CD14-positive monocyte (primary cell): ENCODE measurements at regions not wholly inside any gene's neighbourhood (a gene's known extent, or its start where the extent isn't known, plus 50 kb on each side); places are given as distances from the start of the nearest gene placed in this dataset.

ENCODE experiments used
- DNase-seq, 3 donors: peaks; one replicate each; pipeline ENCODE4 v3.0.0-alpha.2; 2011 to 2022
- H2AFZ ChIP-seq: 2 replicates; pipeline ENCODE4 v1.6.0; 2012; ENCODE audit warnings: mild to moderate bottlenecking, low read depth, low read length, inconsistent platforms; ENCODE audit not compliant: insufficient read depth, poor library complexity, severe bottlenecking
- H3K27ac ChIP-seq, 2 donors: 1 replicate in 1 of 2; 2 replicates in 1 of 2; pipeline ENCODE4 v1.5.1; 2012 to 2013; ENCODE audit warnings: low read length in 2 of 2, control low read depth in 1 of 2, inconsistent platforms in 1 of 2, low read depth in 1 of 2, mild to moderate bottlenecking in 1 of 2
- H3K27me3 ChIP-seq, 2 donors: one replicate each; pipeline versions ENCODE4 v1.6.0 to v1.6.1; 2011 to 2013; ENCODE audit warnings: low read length in 2 of 2; ENCODE audit not compliant: control insufficient read depth in 2 of 2, insufficient read depth in 2 of 2
- H3K36me3 ChIP-seq, 2 donors: replicated peaks in 1 of 2; 1 replicate in 1 of 2; 2 replicates in 1 of 2; pipeline versions ENCODE4 v1.5.1 to v1.6.1; 2012 to 2013; ENCODE audit warnings: low read length in 2 of 2, control low read depth in 1 of 2, inconsistent platforms in 1 of 2, mild to moderate bottlenecking in 1 of 2; ENCODE audit not compliant: insufficient read depth in 2 of 2, control insufficient read depth in 1 of 2
- H3K4me1 ChIP-seq, 2 donors: 1 replicate in 1 of 2; 2 replicates in 1 of 2; pipeline versions ENCODE4 v1.5.1 to v1.6.1; 2012 to 2013; ENCODE audit warnings: low read length in 2 of 2, control low read depth in 1 of 2, inconsistent platforms in 1 of 2, mild to moderate bottlenecking in 1 of 2, moderate library complexity in 1 of 2; ENCODE audit not compliant: insufficient read depth in 2 of 2, control insufficient read depth in 1 of 2
- H3K4me2 ChIP-seq: replicated peaks from 2 replicates; pipeline ENCODE3; 2012; ENCODE audit warnings: low read length, moderate library complexity, mild to moderate bottlenecking; ENCODE audit not compliant: poor library complexity, severe bottlenecking; ENCODE audit errors: extremely low read depth
- H3K4me3 ChIP-seq, 3 experiments: fragments of 200-600 bp in 1 of 3; sonication (generic) in 1 of 3; replicated peaks in 1 of 3; 1 replicate in 2 of 3; 2 replicates in 1 of 3; pipeline ENCODE4 v1.5.1; 2011 to 2013; ENCODE audit warnings: low read length in 3 of 3, mild to moderate bottlenecking in 3 of 3, control low read depth in 2 of 3, low read depth in 2 of 3, inconsistent platforms in 1 of 3, moderate library complexity in 1 of 3
- H3K79me2 ChIP-seq: 2 replicates; pipeline ENCODE4 v1.6.0; 2012; ENCODE audit warnings: mild to moderate bottlenecking, control low read depth, inconsistent platforms, low read length, moderate library complexity; ENCODE audit not compliant: insufficient read depth
- H3K9ac ChIP-seq: 2 replicates; pipeline ENCODE4 v1.6.0; 2017; ENCODE audit warnings: low read length, mild to moderate bottlenecking; ENCODE audit not compliant: insufficient read depth, poor library complexity, severe bottlenecking
- H3K9me3 ChIP-seq, 2 donors: replicated peaks in 1 of 2; 1 replicate in 1 of 2; 2 replicates in 1 of 2; pipeline versions ENCODE4 v1.5.1 to v1.6.1; 2012 to 2013; ENCODE audit warnings: low read length in 2 of 2, control low read depth in 1 of 2; ENCODE audit not compliant: control insufficient read depth in 1 of 2, insufficient read depth in 1 of 2
- H4K20me1 ChIP-seq: 2 replicates; pipeline ENCODE4 v1.6.0; 2012; ENCODE audit warnings: mild to moderate bottlenecking, low read length, control low read depth, moderate library complexity; ENCODE audit not compliant: insufficient read depth
- H3K27ac Mint-ChIP-seq, 7 donors: one replicate each; pipeline ENCODE4 v1.8.0; 2020; ENCODE audit warnings: mild to moderate bottlenecking in 7 of 7, mixed read lengths in 7 of 7, moderate library complexity in 6 of 7, inconsistent platforms in 2 of 7
- H3K27me3 Mint-ChIP-seq, 3 donors: one replicate each; pipeline ENCODE4 v1.8.0; 2021 to 2022; ENCODE audit warnings: low read depth in 3 of 3, mild to moderate bottlenecking in 3 of 3, mixed read lengths in 3 of 3, moderate library complexity in 3 of 3, inconsistent platforms in 1 of 3
- H3K36me3 Mint-ChIP-seq, 2 donors: one replicate each; pipeline ENCODE4 v1.8.0; 2020; ENCODE audit warnings: mixed read lengths in 2 of 2, inconsistent platforms in 1 of 2, mild to moderate bottlenecking in 1 of 2
- H3K4me1 Mint-ChIP-seq: one replicate; pipeline ENCODE4 v1.8.0; 2020; ENCODE audit warnings: mild to moderate bottlenecking, mixed read lengths
- H3K4me3 Mint-ChIP-seq, 2 donors: one replicate each; pipeline ENCODE4 v1.8.0; 2020; ENCODE audit warnings: mild to moderate bottlenecking in 2 of 2, mixed read lengths in 2 of 2, moderate library complexity in 1 of 2
- H3K9me3 Mint-ChIP-seq, 7 donors: one replicate each; pipeline ENCODE4 v1.8.0; 2020 to 2022; ENCODE audit warnings: mixed read lengths in 7 of 7, mild to moderate bottlenecking in 6 of 7, moderate library complexity in 6 of 7, inconsistent platforms in 2 of 7
- WGBS: methylation state at CpG from one replicate; pipeline ENCODE4 v1.1.5; 2013; ENCODE audit warnings: missing lambda C conversion rate; ENCODE audit not compliant: insufficient coverage; 5-methylcytosine and 5-hydroxymethylcytosine counted together
- intact Hi-C, 2 donors: fragments of 100-400 bp; cut with micrococcal nuclease; formaldehyde crosslinking; loops; one replicate each; pipeline versions ENCODE4 v1.15.0 to v1.15.1; 2023
- TF ChIP-seq, protein P1 (sequence below): fragments of 200-600 bp; IDR thresholded peaks from one replicate; pipeline ENCODE4 v1.8.0; 2022; ENCODE audit warnings: antibody characterized with exemption, mild to moderate bottlenecking

DNA sequence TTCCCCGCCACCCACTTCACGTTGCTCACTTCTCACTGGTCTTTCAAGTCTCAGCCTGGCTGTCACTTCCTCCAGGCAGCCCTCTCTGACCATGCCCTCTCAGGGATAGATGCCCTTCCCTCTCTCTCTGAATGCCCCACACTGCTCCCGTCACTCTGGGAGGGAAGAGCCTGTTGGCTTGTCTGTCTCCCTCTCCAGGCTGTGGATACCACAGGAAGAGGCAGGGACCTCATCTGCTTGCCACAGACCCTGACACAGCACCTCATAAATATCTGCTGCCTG, 93.1 kb downstream of the OAT start:
- intact Hi-C loops: no loop called here
- Mint-ChIP-seq H3K27me3 (peaks cover 3 to 12% (median 7%) of the 10 kb centered on the region in 3 donors), H3K27ac (peak overlapping the region in 3 of 7 donors; percentile 13 to 67 (median 67)), H3K9me3 (peaks cover 0 to 2% (median 1%) of the 10 kb centered on the region in 7 donors), H3K4me1 (peaks cover 35% of the 10 kb centered on the region), H3K4me3 (peak overlapping the region in 1 of 2 donors; percentile 40), H3K36me3 (peaks cover 0 to 6% of the 10 kb centered on the region in 2 donors)
- DNase-seq: peak; percentile 39 to 54 (median 44)
- Histone ChIP-seq H3K9me3 (no peaks in the 10 kb centered on the region), H3K27me3 (no peaks in the 10 kb centered on the region), H3K27ac (no peak overlapping the region), H3K9ac (no peak overlapping the region), H3K79me2 (no peaks in the 10 kb centered on the region), H3K36me3 (no peaks in the 10 kb centered on the region), H4K20me1 (no peaks in the 10 kb centered on the region), H3K4me3 (no peak overlapping the region), H3K4me1 (peaks cover 15 to 26% of the 10 kb centered on the region in 2 donors), H2AFZ (no peak overlapping the region), H3K4me2 (no peak overlapping the region)
- WGBS: 13% methylated on average over 3 of the region's 3 CpGs
- TF ChIP-seq, protein P1, sequence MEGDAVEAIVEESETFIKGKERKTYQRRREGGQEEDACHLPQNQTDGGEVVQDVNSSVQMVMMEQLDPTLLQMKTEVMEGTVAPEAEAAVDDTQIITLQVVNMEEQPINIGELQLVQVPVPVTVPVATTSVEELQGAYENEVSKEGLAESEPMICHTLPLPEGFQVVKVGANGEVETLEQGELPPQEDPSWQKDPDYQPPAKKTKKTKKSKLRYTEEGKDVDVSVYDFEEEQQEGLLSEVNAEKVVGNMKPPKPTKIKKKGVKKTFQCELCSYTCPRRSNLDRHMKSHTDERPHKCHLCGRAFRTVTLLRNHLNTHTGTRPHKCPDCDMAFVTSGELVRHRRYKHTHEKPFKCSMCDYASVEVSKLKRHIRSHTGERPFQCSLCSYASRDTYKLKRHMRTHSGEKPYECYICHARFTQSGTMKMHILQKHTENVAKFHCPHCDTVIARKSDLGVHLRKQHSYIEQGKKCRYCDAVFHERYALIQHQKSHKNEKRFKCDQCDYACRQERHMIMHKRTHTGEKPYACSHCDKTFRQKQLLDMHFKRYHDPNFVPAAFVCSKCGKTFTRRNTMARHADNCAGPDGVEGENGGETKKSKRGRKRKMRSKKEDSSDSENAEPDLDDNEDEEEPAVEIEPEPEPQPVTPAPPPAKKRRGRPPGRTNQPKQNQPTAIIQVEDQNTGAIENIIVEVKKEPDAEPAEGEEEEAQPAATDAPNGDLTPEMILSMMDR: no peak

DNA sequence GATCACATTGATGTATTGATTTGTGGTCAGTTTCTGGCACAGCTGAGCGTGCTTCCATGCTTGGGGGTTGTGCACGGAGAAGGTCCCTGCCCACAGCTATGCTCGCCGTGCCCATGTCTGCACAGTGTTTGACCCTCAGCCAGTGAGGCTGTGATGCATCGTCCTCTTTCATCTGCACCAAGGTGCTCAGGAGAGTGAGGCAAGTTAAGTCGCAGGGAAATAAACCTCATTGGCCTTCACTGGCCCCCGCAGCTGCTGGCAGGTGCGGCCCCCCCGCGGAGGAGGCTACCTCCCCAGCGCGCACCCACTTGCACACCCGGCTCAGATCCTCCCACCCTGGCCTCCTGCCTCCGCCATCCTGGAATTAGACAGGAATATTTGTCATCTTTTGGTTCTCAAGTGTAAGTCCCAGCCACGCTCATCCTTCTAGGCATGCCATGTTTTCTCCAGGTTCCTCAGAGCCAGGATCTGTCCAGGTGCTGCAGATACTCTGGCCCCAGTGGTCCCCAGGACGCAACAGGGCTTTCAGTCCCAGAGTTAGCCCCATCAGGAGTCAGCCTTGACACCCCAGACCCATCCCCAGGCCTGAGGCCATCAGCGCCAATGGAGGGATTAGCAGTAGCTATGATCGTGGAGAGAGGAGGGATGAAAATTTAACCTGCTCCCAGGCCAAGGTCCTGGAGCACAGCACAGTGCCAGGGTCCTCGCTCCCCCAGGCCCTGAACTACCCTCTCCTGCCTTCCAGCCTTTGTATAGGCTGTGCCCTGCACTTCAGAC, 93.7 kb downstream of the OAT start:
- H3K4me1 Mint-ChIP-seq: peaks cover 35% of the 10 kb centered on the region
- no peak overlapping the region for H2AFZ ChIP-seq
- peaks cover 15 to 26% of the 10 kb centered on the region in 2 donors for H3K4me1 ChIP-seq
- H3K36me3 ChIP-seq: no peaks in the 10 kb centered on the region
- peaks cover 4 to 11% (median 7%) of the 10 kb centered on the region in 3 donors for H3K27me3 Mint-ChIP-seq
- H3K4me2 ChIP-seq: no peak overlapping the region
- no peaks in the 10 kb centered on the region for H4K20me1 ChIP-seq
- no peak overlapping the region for H3K4me3 Mint-ChIP-seq
- H3K27me3 ChIP-seq: no peaks in the 10 kb centered on the region
- H3K36me3 Mint-ChIP-seq: peaks cover 0 to 6% of the 10 kb centered on the region in 2 donors
- no peak overlapping the region for H3K9ac ChIP-seq
- peak overlapping the region in 3 of 7 donors; percentile 13 to 67 (median 67) for H3K27ac Mint-ChIP-seq
- no peaks in the 10 kb centered on the region for H3K79me2 ChIP-seq
- no peaks in the 10 kb centered on the region for H3K9me3 ChIP-seq
- intact Hi-C loops: no loop called here
- 96% methylated on average over 15 of the region's 19 CpGs for WGBS
- no peak for DNase-seq
- peaks cover 0 to 2% (median 1%) of the 10 kb centered on the region in 7 donors for H3K9me3 Mint-ChIP-seq
- H3K27ac ChIP-seq: no peak overlapping the region
- TF ChIP-seq, protein P1: no peak
- no peak overlapping the region for H3K4me3 ChIP-seq
